ENCODE measurements at regions not wholly inside any gene's neighbourhood (a gene's known extent, or its start where the extent isn't known, plus 50 kb on each side); places are given as distances from the start of the nearest gene placed in this dataset.
A peak's percentile ranks its signal among the peaks of the same experiment; 100 is the strongest.

- intact Hi-C loops (cut with DNase I) = no loop called here
- no peak for DNase-seq
These were observed 188.5 kb downstream of the LIG4 start for GRCh38 chr13:108026680-108027410.

GRCh38 chr13:108020027-108020426, 195.3 kb downstream of the LIG4 start:
- intact Hi-C loops (cut with DNase I) = no loop called here
- DNase-seq = no peak

- intact Hi-C loops (cut with DNase I) = no loop called here
- DNase-seq = no peak
These were observed 196.9 kb downstream of the LIG4 start for GRCh38 chr13:108018371-108018870.

GRCh38 chr13:108006619-108007018, 208.7 kb downstream of the LIG4 start:
- intact Hi-C loops (cut with DNase I) = no loop called here
- no peak for DNase-seq

- DNase-seq = no peak
- intact Hi-C loops (cut with DNase I) = no loop called here
These were observed 210.1 kb downstream of the LIG4 start for GRCh38 chr13:108005231-108005630.

- no peak for DNase-seq
These were observed 211.7 kb downstream of the LIG4 start for GRCh38 chr13:108003626-108004025.

GRCh38 chr13:108000998-108001397, 214.3 kb downstream of the LIG4 start:
- no peak for DNase-seq
- intact Hi-C loops (cut with DNase I) = no loop called here

More at GRCh38 chr13:108003626-108004025, 211.7 kb downstream of the LIG4 start:
- intact Hi-C loops (cut with DNase I) = no loop called here

GRCh38 chr13:107999751-108000150, 215.6 kb downstream of the LIG4 start:
- intact Hi-C loops (cut with DNase I) = no loop called here
- no peak for DNase-seq

GRCh38 chr13:107994137-107994536, 221.2 kb downstream of the LIG4 start:
- intact Hi-C loops (cut with DNase I) = no loop called here
- no peak for DNase-seq

GRCh38 chr13:107993239-107993949, 221.9 kb downstream of the LIG4 start:
- intact Hi-C loops (cut with DNase I) = no loop called here
- no peak for DNase-seq

GRCh38 chr13:107992542-107992941, 222.8 kb downstream of the LIG4 start:
- no peak for DNase-seq
- intact Hi-C loops (cut with DNase I) = no loop called here

- DNase-seq = no peak
- intact Hi-C loops (cut with DNase I) = no loop called here
These were observed 238.2 kb downstream of the LIG4 start for GRCh38 chr13:107977071-107977574.

GRCh38 chr13:107976628-107977027, 238.7 kb downstream of the LIG4 start:
- intact Hi-C loops (cut with DNase I) = no loop called here
- no peak for DNase-seq

- no peak for DNase-seq
- intact Hi-C loops (cut with DNase I) = no loop called here
These were observed 240.9 kb downstream of the LIG4 start for GRCh38 chr13:107974409-107974808.

GRCh38 chr13:107969546-107969945, 245.8 kb downstream of the LIG4 start:
- no peak for DNase-seq
- intact Hi-C loops (cut with DNase I) = no loop called here

- DNase-seq = no peak
- intact Hi-C loops (cut with DNase I) = no loop called here
These were observed 246.9 kb downstream of the LIG4 start for GRCh38 chr13:107968470-107968869.

- intact Hi-C loops (cut with DNase I) = no loop called here
- no peak for DNase-seq
These were observed 250.9 kb downstream of the LIG4 start for GRCh38 chr13:107964395-107964794.

GRCh38 chr13:107961849-107962608, 253.3 kb downstream of the LIG4 start:
- intact Hi-C loops (cut with DNase I) = no loop called here
- DNase-seq = peak in 4 of 42 donors; percentile 6 to 18 (median 9)

- intact Hi-C loops (cut with DNase I) = no loop called here
These were observed 255.0 kb downstream of the LIG4 start for GRCh38 chr13:107960301-107960700.

GRCh38 chr13:107956889-107957288, 258.4 kb downstream of the LIG4 start:
- no peak for DNase-seq
- intact Hi-C loops (cut with DNase I) = no loop called here

More at GRCh38 chr13:107960301-107960700, 255.0 kb downstream of the LIG4 start:
- no peak for DNase-seq
